Ovary (tissue), 3 donors: ENCODE measurements at regions not wholly inside any gene's neighbourhood (a gene's known extent, or its start where the extent isn't known, plus 50 kb on each side); places are given as distances from the start of the nearest gene placed in this dataset.

ENCODE experiments used
- CTCF ChIP-seq, 3 donors: fragments of 450-650 bp in 2 of 3; fragments of 200-600 bp in 1 of 3; IDR thresholded peaks; one replicate each; pipeline versions ENCODE4 v1.5.1 to v1.8.0; 2016 to 2022; ENCODE audit warnings: antibody characterized with exemption in 3 of 3, mild to moderate bottlenecking in 1 of 3
- EP300 ChIP-seq: sonication (generic); formaldehyde crosslinking; IDR thresholded peaks from one replicate; pipeline ENCODE4 v1.6.1; 2017; ENCODE audit warnings: antibody characterized with exemption
- POLR2A ChIP-seq: fragments of 450-650 bp; IDR thresholded peaks from one replicate; pipeline ENCODE4 v1.6.1; 2017; ENCODE audit warnings: antibody characterized with exemption, mild to moderate bottlenecking, moderate library complexity
- donor health status: DM: no; HTN: no; CAD: no.

- TF ChIP-seq POLR2A: no peak
- TF ChIP-seq CTCF (IDR thresholded peaks at IDR 0.05): no peak
- no peak for TF ChIP-seq EP300
These were observed 95.7 kb upstream of the VPREB1 start for GRCh38 chr22:22148905-22149304.
